CD4-positive, alpha-beta T cell treated with Interleukin-6 at 100 ng/mL for 8 hours (primary cell): ENCODE measurements at regions not wholly inside any gene's neighbourhood (a gene's known extent, or its start where the extent isn't known, plus 50 kb on each side); places are given as distances from the start of the nearest gene placed in this dataset.

Source experiments
- DNase-seq: peaks from one replicate; pipeline ENCODE4 v3.0.0-alpha.2; 2020; ENCODE audit warnings: mixed read lengths, low spot score

DNA sequence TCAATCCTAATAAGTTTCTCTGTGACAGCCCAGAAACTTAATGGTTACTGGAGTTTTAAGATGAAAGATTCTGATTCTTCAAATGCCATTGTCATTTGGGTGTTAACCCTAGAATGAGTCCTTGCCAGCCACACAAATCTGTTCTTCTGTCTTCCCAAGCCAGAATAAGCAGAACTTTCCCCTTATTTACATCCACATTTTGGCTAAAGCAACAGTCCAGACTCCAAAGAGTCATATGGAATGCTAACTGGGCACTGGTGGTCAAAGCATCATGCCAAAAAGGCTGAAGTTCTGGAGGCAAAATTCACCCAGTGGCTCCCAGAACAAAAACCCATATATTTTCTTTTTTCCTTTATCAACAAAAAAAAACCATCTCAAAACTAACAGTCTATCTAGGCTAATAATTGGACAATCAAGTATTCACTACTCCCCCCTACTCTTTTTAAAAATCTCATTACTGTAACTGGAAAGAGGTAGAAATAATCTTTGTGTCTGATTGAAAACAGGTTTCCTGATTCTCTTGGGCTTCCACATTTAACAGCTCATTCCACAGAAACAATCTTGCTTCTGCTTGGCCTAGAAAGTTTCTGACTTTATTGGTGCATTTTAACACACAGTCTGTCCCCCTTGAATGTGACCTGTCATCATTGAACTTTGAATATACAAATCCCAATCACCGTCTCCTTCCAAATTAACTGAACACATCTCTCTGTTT, 89.6 kb upstream of the SETBP1 start:
- DNase-seq = no peak

DNA sequence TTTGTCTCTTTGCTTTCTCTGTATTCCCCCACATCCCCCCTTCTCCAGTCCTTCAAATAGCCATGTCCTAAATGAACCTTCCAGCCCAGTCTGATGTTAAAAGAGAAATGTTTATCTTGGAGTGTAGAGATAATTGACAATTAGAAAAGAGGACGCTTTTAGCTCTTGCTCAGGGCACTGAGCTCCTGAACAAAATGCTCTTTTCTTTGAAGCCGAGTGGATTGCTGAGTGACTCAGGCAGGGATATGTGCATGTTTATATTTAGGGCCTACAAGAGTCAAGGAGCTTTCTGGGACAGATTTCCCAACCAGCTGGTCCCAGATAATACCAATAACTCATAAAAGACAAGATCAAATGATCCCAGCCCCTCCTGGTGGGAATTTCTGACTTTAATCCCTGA, 88.0 kb upstream of the SETBP1 start:
- no peak for DNase-seq

DNA sequence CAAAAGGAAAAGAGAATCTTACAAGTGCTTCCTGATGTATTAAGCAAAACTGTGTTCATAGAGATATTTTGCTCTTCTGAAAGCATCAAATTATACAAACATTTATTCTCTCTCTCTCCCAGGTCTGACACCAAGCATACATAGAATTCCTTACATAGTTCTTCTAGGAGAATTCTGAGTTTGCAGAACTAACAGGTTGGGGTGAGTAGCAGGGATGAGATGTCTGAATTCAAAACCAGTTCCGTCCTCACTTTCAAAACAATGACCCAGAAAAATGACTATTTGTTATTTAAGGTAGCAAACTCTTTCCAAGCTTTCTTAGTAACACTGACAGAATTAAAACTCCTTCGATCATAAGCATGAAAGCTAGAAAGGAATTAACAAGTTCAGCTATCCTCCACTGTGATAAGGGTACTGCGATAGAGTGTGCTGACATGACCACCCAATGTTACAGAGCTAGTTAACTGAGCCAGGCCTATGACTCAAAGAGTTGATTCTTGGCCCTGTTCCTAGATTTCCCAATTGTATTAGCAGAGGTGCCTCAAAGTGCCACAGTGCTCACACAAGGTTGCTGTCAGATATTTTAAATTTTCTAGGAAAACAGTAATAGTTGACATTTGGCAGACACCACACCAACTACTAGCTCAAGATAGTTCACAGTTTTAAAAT, 85.8 kb upstream of the SETBP1 start:
- DNase-seq = no peak

- DNase-seq = no peak
Observed at GRCh38 chr18:44597797-44598196, 82.9 kb upstream of the SETBP1 start.

GRCh38 chr18:44598514-44598913, 82.2 kb upstream of the SETBP1 start:
- no peak for DNase-seq

DNA sequence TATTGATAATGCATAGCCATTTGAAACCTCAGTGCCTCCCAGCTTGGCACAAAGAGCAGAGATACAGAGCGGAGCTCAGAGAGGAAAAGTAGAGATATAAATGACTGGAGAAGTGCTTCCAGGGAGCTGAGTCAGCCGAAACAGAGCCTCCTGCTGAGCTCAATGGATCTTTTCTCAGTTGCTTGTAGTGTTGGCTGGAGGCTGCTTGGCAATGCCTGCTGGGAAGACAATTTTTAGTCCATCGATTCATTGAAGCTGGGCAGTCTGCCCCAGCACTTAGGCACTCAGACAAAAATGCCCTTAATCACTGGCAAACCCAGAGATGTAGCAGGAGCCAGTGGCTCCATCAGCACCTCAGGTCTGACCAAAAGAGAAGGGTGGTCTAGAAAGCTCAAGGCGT, 81.3 kb upstream of the SETBP1 start:
- DNase-seq = no peak

GRCh38 chr18:44601447-44601846, 79.2 kb upstream of the SETBP1 start:
- DNase-seq = no peak

- no peak for DNase-seq
Observed at GRCh38 chr18:44602380-44602779, 78.3 kb upstream of the SETBP1 start.

DNA sequence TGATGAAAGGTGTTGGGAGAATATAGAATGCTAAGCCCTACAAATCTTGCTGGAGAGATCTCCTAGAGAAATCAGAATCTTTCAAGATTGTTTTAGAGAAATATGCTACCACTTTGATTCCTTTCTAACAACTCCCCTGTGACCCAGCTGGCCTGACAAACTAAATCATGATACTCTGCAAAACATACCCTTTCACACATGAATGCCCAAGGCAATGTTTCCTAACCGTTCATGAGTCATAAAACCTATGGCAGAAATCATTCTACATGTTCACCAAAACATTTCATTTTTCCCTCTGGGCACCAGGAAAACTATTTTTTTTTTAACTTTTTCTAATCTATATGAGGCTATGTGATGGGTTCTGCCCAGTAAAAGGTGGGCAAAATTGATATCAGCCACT, 77.8 kb upstream of the SETBP1 start:
- no peak for DNase-seq

DNA sequence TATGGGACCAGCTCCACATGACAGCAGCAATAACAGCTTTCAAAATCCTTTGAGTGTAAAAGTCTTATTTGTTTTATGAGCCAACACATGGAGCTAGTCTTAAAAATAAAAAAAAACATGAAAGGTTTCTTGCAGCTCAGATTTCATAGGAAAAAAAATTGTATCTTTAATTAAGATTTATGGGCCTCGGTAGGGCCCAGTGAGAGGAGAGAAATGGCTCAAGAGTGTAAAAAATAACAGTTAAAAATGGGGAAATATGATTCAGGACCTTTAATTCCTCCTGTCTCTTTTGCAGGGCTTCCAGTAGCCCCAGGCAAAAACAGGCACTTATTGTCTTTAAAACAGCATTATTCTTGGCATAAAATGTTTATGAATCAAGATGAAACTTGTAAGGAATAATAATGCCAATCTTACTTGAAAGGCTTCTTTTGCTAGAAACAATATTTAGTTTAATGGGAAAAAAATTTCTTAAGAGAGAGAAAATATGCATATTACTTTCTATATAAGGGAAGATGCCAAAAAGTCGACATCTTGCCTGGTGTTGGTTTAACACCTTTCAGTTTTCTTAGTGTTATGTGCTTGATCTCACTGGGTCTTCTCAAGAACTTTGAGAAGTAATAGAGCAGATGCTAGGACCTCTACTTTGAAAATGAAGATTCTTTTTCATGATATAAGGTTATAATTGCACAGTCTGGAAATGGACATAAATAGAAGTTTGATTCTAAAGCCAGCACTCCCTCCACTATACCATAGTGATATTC, 71.3 kb upstream of the SETBP1 start:
- DNase-seq = no peak

- no peak for DNase-seq
Observed at GRCh38 chr18:44620812-44621211, 59.9 kb upstream of the SETBP1 start.

DNA sequence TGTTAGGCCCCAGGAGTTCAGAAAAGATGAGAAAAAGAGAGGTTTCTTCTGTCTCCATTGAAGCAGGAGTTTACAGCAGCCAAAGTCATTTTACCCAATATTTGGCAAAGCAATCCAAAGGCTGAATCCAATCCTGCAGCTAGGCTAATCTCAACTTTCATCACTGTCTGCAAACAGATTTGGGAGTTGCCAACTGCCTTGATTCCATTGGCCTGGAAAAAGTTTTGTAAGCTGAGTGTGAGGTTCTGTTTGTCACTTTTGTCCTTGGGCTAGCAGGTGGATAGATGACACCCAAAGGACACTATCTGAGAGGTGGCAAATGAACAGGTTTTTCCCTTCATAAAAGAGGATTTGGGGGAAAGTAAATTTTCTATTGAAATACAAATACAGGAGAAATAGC, 56.6 kb upstream of the SETBP1 start:
- no peak for DNase-seq

- DNase-seq = no peak
Observed at GRCh38 chr18:44625386-44625785, 55.3 kb upstream of the SETBP1 start.

GRCh38 chr18:44626236-44626635, 54.5 kb upstream of the SETBP1 start:
- no peak for DNase-seq

GRCh38 chr18:44626807-44627206, 53.9 kb upstream of the SETBP1 start:
- DNase-seq = no peak

GRCh38 chr18:44627280-44627679, 53.4 kb upstream of the SETBP1 start:
- no peak for DNase-seq

- DNase-seq = no peak
Observed at GRCh38 chr18:44629406-44629805, 51.3 kb upstream of the SETBP1 start.

- DNase-seq = no peak
Observed at GRCh38 chr18:44630118-44630517, 50.6 kb upstream of the SETBP1 start.
